CD4-positive, alpha-beta T cell treated with Interleukin-6 at 100 ng/mL for 8 hours (primary cell): ENCODE measurements at regions not wholly inside any gene's neighbourhood (a gene's known extent, or its start where the extent isn't known, plus 50 kb on each side); places are given as distances from the start of the nearest gene placed in this dataset.

Source experiments
- DNase-seq: peaks from one replicate; pipeline ENCODE4 v3.0.0-alpha.2; 2020; ENCODE audit warnings: mixed read lengths, low spot score

- no peak for DNase-seq
Measured at GRCh38 chr2:41934329-41934958, 113.4 kb upstream of the PKDCC start.

GRCh38 chr2:41935002-41935401 lies 112.8 kb upstream of the PKDCC start:
- DNase-seq: no peak

- no peak for DNase-seq
Measured at GRCh38 chr2:41935825-41936224, 112.0 kb upstream of the PKDCC start.

GRCh38 chr2:41936771-41937463 lies 110.9 kb upstream of the PKDCC start:
- no peak for DNase-seq

- no peak for DNase-seq
Measured at GRCh38 chr2:41937464-41937906, 110.3 kb upstream of the PKDCC start.

GRCh38 chr2:41937921-41938708 lies 109.7 kb upstream of the PKDCC start:
- DNase-seq: no peak

- DNase-seq: no peak
Measured at GRCh38 chr2:41940060-41940744, 107.6 kb upstream of the PKDCC start.

GRCh38 chr2:41940745-41941063 lies 107.1 kb upstream of the PKDCC start:
- DNase-seq: no peak

- no peak for DNase-seq
Measured at GRCh38 chr2:41941831-41942230, 106.0 kb upstream of the PKDCC start.

GRCh38 chr2:41942278-41942677 lies 105.5 kb upstream of the PKDCC start:
- DNase-seq: no peak

GRCh38 chr2:41943159-41943558 lies 104.7 kb upstream of the PKDCC start:
- no peak for DNase-seq

GRCh38 chr2:41944220-41944880 lies 103.5 kb upstream of the PKDCC start:
- DNase-seq: no peak

- DNase-seq: no peak
Measured at GRCh38 chr2:41947701-41948396, 100.0 kb upstream of the PKDCC start.

GRCh38 chr2:41948397-41948763 lies 99.4 kb upstream of the PKDCC start:
- no peak for DNase-seq

GRCh38 chr2:41949091-41949882 lies 98.5 kb upstream of the PKDCC start:
- no peak for DNase-seq

- DNase-seq: no peak
Measured at GRCh38 chr2:41949883-41950665, 97.7 kb upstream of the PKDCC start.

- no peak for DNase-seq
Measured at GRCh38 chr2:41950666-41950960, 97.2 kb upstream of the PKDCC start.

GRCh38 chr2:41954304-41955291 lies 93.2 kb upstream of the PKDCC start:
- DNase-seq: no peak
